BLaER1 treated with 17β-estradiol and CSF1 and Interleukin-3, amounts not matched to agents 10 nM and 100 nM (cell line): ENCODE measurements at regions not wholly inside any gene's neighbourhood (a gene's known extent, or its start where the extent isn't known, plus 50 kb on each side); places are given as distances from the start of the nearest gene placed in this dataset.

Experiments
- H3K27ac ChIP-seq, 11 experiments: shearing (Covaris generic); formaldehyde crosslinking; 2 replicates each; pipeline ENCODE4 v1.8.1; 2022
- H3K27me3 ChIP-seq, 11 experiments: shearing (Covaris generic); formaldehyde crosslinking; 2 replicates each; pipeline ENCODE4 v1.8.1; 2022
- H3K36me3 ChIP-seq, 11 experiments: shearing (Covaris generic); formaldehyde crosslinking; 2 replicates each; pipeline ENCODE4 v1.8.1; 2022
- H3K4me1 ChIP-seq, 10 experiments: shearing (Covaris generic); formaldehyde crosslinking; 2 replicates each; pipeline ENCODE4 v1.8.1; 2022
- H3K4me2 ChIP-seq, 11 experiments: shearing (Covaris generic); formaldehyde crosslinking; 2 replicates each; pipeline ENCODE4 v1.8.1; 2022
- H3K4me3 ChIP-seq, 10 experiments: shearing (Covaris generic); formaldehyde crosslinking; 2 replicates each; pipeline ENCODE4 v1.8.1; 2022
- H3K9ac ChIP-seq, 11 experiments: shearing (Covaris generic); formaldehyde crosslinking; 2 replicates each; pipeline ENCODE4 v1.8.1; 2022
- H3K9me3 ChIP-seq, 11 experiments: shearing (Covaris generic); formaldehyde crosslinking; replicated peaks in 1 of 11; 2 replicates each; pipeline ENCODE4 v1.8.1; 2022
- H4K20me1 ChIP-seq, 11 experiments: shearing (Covaris generic); formaldehyde crosslinking; 2 replicates each; pipeline ENCODE4 v1.8.1; 2022
- Cebpa-rat ChIP-seq, 11 experiments: shearing (Covaris generic); IDR thresholded peaks; 2 replicates each; pipeline ENCODE4 v1.8.1; 2022

DNA sequence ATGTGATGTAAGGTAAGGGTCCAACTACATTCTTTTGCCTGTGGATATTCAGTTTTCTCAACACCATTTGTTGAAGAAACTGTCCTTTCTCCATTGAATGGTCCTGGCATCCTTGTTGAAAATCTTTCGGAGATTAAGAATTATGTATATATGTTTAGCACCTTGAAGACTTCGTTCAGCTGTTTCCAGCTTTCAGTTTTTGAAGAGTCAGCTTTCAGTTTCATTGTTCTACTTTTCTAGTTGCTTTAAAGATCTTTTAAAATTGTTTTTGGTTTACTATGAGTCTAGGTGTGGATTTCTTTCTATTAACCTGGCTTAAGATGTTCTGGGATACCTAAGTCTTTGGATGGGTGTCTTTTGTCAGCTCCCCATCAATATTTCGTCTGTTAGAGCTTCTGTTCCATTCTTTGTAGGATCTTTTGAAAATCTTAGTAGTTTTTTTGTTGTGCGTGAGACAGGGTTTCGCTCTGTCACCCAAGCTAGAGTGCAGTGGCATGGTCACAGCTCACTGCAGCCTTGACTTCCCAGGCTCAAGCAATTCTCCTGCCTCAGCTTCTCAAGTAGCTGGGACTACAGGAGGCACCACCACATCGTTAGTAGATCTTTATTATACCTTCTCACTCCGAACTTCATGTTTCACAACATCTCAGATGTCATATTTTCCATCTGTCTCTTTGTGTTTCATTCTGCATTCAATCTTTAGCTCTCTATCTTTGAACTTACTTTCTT lies 353.5 kb upstream of the B3GALT2 start:
- Histone ChIP-seq H3K4me2 (peak overlapping the region; percentile 27 to 64 (median 43); a peak in 21 of 22 replicates), H3K9me3 (no peaks in the 10 kb centered on the region), H3K27me3 (no peaks in the 10 kb centered on the region), H3K4me1 (peaks cover 15 to 27% (median 22%) of the 10 kb centered on the region in 10 experiments; a peak in 19 of 20 replicates), H3K9ac (peak overlapping the region in 8 of 11 experiments; percentile 3 to 55 (median 41); a peak in 7 of 22 replicates), H3K4me3 (peak overlapping the region in 1 of 10 experiments; percentile 25; a peak in 1 of 20 replicates), H3K36me3 (no peaks in the 10 kb centered on the region), H4K20me1 (no peaks in the 10 kb centered on the region), H3K27ac (peak overlapping the region in 7 of 11 experiments; percentile 20 to 57 (median 44); a peak in 10 of 22 replicates)
- no peak for TF ChIP-seq Cebpa-rat (IDR thresholded peaks at IDR 0.05)

DNA sequence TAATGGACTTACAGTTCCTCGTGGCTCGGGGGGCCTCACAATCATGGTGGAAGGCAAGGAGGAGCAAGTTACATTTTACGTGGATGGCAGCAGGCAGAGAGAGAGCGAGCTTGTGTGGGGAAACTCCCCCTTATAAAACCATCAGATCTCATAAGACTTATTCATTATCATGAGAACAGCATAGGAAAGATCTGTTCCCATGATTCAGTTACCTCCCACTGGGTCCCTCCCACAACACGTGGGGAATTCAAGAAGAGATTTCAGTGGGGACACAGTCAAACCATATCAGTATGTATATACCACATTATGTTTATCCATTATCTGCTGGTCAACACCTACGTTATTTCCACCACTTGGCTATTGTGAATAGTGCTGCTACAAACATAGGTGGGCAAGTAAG lies 352.3 kb upstream of the B3GALT2 start:
- Histone ChIP-seq H3K27me3 (no peaks in the 10 kb centered on the region), H4K20me1 (no peaks in the 10 kb centered on the region), H3K36me3 (no peaks in the 10 kb centered on the region), H3K9me3 (no peaks in the 10 kb centered on the region), H3K27ac (no peak overlapping the region), H3K4me2 (no peak overlapping the region), H3K4me3 (no peak overlapping the region), H3K4me1 (peaks cover 15 to 27% (median 23%) of the 10 kb centered on the region in 10 experiments; a peak in 19 of 20 replicates), H3K9ac (no peak overlapping the region)
- TF ChIP-seq Cebpa-rat (IDR thresholded peaks at IDR 0.05) = no peak

DNA sequence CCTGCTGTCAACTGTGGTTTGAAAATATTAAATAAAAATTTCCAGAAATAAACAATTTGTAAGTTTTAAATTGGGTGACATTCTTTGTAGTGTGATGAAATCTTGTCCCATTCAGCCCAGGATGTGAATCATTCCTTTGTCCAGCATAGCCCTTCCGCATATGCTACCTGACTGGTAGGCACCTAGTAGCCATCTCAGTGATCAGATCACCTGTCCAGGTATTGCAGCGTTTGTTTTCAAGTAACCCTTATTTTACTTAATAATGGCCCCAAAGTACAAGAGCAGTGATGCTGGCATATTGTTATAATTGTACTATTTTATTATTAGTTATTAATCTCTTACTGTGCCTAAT lies 351.6 kb upstream of the B3GALT2 start:
- no peaks in the 10 kb centered on the region for H3K9me3 ChIP-seq
- no peaks in the 10 kb centered on the region for H3K36me3 ChIP-seq
- no peaks in the 10 kb centered on the region for H3K27me3 ChIP-seq
- peaks cover 15 to 27% (median 23%) of the 10 kb centered on the region in 10 experiments; a peak in 19 of 20 replicates for H3K4me1 ChIP-seq
- no peak overlapping the region for H3K9ac ChIP-seq
- H3K4me2 ChIP-seq = peak overlapping the region in 10 of 11 experiments; percentile 8 to 70 (median 50); a peak in 18 of 22 replicates
- no peak for TF ChIP-seq Cebpa-rat (IDR thresholded peaks at IDR 0.05)
- no peaks in the 10 kb centered on the region for H4K20me1 ChIP-seq
- peak overlapping the region in 2 of 11 experiments; percentile 27 to 33; a peak in 2 of 22 replicates for H3K27ac ChIP-seq
- H3K4me3 ChIP-seq = no peak overlapping the region

DNA sequence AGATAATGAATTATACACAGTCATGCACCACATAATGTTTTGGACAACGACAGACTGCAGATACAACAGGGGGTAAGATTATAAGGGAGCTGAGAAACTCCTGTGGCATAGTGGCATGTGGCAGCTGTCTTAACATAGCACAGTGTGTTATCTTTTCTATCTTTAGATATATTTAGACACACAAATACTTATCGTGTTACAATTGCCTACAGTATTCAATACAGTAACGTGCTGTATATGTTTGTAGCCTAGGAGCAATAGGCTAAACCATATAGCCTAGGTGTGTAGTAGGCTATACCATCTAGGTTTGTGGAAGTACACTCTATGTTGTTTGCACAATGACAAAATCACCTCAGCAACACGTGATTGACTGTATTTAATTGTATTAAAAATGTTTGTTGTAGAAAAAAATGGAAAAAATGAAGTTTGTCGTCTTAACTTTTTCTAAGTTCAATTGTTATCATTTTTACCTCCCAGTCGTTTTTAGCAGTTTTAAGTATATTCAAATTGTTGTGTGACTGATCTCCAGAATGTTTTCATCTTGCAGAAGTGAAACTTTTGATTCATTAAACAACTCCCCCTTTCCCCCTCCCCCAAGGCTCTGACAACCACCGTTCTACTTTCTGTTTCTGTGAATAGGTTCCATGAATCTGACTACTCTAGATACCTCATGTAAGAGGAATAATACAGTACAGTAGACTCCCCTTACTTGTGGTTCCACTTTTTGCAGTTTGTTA lies 351.0 kb upstream of the B3GALT2 start:
- Histone ChIP-seq H4K20me1 (no peaks in the 10 kb centered on the region), H3K4me3 (no peak overlapping the region)
- no peak for TF ChIP-seq Cebpa-rat (IDR thresholded peaks at IDR 0.05)

DNA sequence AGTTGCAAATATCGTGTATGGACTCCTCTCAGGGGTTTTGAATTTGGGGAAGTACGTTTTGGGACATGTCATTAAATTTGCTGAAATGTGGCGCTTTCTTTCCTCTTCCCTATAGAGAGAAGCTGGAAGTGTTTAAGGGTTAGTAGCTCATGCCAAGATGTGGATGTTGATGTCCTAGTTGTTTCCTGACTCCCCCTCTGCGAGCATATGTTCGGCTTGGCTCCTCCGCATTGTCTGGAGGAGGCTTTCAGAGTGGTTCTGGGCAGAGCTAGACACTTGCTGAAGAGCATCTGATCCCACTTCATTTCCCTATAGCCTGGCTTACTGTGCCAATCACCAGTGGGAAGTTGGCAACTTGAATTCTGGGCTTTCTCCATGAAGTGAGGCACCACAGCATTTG lies 347.4 kb upstream of the B3GALT2 start:
- no peak overlapping the region for H3K27ac ChIP-seq
- H3K9ac ChIP-seq = no peak overlapping the region
- peaks cover 8 to 19% (median 12%) of the 10 kb centered on the region in 10 experiments; a peak in 18 of 20 replicates for H3K4me1 ChIP-seq
- no peak overlapping the region for H3K4me2 ChIP-seq
- no peak overlapping the region for H3K4me3 ChIP-seq
- H3K36me3 ChIP-seq = no peaks in the 10 kb centered on the region
- H3K27me3 ChIP-seq = no peaks in the 10 kb centered on the region
- no peaks in the 10 kb centered on the region for H3K9me3 ChIP-seq
- no peaks in the 10 kb centered on the region for H4K20me1 ChIP-seq
- TF ChIP-seq Cebpa-rat (IDR thresholded peaks at IDR 0.05) = no peak

More for the DNA sequence above, 351.0 kb upstream of the B3GALT2 start:
- Histone ChIP-seq H3K9me3 (no peaks in the 10 kb centered on the region), H3K36me3 (no peaks in the 10 kb centered on the region), H3K4me2 (peak overlapping the region in 10 of 11 experiments; percentile 8 to 70 (median 50); a peak in 18 of 22 replicates), H3K9ac (no peak overlapping the region), H3K4me1 (peaks cover 15 to 27% (median 23%) of the 10 kb centered on the region in 10 experiments; a peak in 19 of 20 replicates), H3K27me3 (no peaks in the 10 kb centered on the region), H3K27ac (peak overlapping the region in 2 of 11 experiments; percentile 27 to 33; a peak in 2 of 22 replicates)

DNA sequence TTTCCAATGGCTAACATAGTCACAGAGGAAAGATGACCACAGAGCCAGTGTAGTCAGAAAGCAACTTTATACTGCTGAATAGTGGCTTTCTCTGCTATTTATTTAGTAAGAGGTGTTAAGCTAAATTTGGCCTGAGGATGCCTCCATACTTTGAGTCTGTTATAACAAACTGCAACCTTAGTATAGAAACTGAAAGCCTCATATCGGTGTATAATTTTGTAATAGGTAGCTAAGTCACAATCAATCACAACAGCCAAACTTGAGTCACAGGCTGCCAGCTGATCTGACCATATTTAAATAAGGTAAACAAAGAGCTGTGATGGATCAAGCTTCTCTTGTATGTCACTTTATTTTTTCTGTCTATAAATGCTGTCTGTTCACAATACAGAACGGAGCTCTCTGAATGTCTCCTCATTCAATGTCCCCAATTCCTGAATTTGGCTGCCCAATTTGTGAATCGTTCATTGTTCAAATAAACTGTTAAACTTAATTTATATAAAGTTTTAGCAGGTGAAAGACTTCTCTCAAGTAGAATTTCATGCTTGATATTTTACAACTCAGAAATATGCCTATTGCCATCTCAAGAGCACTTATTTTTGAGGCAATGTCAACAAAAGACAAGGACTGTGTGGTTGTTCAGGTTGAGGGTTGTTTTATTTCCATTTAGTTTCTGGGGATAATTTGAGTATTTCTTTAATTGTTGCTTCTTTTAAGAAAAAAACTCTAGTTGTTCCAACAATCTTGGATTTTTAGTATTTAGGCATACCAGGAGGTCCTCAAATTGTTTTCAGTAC lies 339.7 kb upstream of the B3GALT2 start:
- no peak overlapping the region for H3K9ac ChIP-seq
- H3K27ac ChIP-seq = no peak overlapping the region
- no peak overlapping the region for H3K4me3 ChIP-seq
- H3K36me3 ChIP-seq = no peaks in the 10 kb centered on the region
- H4K20me1 ChIP-seq = no peaks in the 10 kb centered on the region
- H3K27me3 ChIP-seq = no peaks in the 10 kb centered on the region
- no peak for TF ChIP-seq Cebpa-rat (IDR thresholded peaks at IDR 0.05)
- no peak overlapping the region for H3K4me2 ChIP-seq
- H3K9me3 ChIP-seq = no peaks in the 10 kb centered on the region
- H3K4me1 ChIP-seq = no peaks in the 10 kb centered on the region

DNA sequence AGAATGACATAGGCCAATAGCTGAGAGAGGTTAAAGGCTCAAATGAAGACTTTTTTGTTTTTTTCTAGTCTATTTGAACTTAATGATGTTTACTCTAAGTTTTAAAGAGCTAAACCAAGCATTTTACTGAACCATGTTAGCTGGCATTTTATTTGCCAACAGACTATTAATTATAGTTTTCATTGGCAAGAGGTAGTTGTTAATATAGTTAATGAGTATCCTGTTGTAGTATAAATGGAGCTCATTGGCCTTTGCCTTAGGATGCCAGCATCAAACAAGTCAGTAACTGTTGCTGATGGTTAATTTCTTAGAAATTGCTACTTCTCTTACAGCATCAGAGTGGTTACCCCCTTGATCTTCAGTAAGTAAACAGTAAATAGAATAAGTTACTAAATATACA lies 339.0 kb upstream of the B3GALT2 start:
- no peaks in the 10 kb centered on the region for H3K27me3 ChIP-seq
- H3K9ac ChIP-seq = no peak overlapping the region
- no peaks in the 10 kb centered on the region for H4K20me1 ChIP-seq
- no peaks in the 10 kb centered on the region for H3K9me3 ChIP-seq
- H3K27ac ChIP-seq = no peak overlapping the region
- no peak overlapping the region for H3K4me3 ChIP-seq
- no peak for TF ChIP-seq Cebpa-rat (IDR thresholded peaks at IDR 0.05)
- no peaks in the 10 kb centered on the region for H3K36me3 ChIP-seq
- H3K4me1 ChIP-seq = no peaks in the 10 kb centered on the region
- no peak overlapping the region for H3K4me2 ChIP-seq

DNA sequence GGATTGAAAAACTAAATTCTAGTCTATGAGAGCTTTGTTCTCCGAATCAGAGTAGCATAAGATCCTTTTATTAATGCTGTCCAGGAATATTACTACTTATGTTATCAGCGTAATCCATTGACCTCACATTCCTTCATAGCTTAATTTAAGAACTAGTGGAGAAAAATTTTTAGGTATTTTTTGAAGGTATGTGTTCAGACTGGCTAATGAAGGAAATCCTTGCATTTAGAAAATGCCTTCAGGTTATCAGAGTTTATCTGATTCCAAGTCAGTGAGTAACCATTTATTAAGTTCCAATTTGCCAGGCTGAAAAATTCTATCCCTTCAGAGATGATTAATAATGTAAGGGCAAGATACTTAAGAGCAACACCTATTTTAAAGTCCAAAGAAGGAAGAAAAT lies 338.2 kb upstream of the B3GALT2 start:
- H3K36me3 ChIP-seq = no peaks in the 10 kb centered on the region
- TF ChIP-seq Cebpa-rat (IDR thresholded peaks at IDR 0.05) = no peak
- no peak overlapping the region for H3K9ac ChIP-seq
- no peaks in the 10 kb centered on the region for H4K20me1 ChIP-seq
- H3K4me1 ChIP-seq = no peaks in the 10 kb centered on the region
- H3K4me3 ChIP-seq = no peak overlapping the region
- H3K27me3 ChIP-seq = no peaks in the 10 kb centered on the region
- H3K4me2 ChIP-seq = no peak overlapping the region
- H3K9me3 ChIP-seq = no peaks in the 10 kb centered on the region
- no peak overlapping the region for H3K27ac ChIP-seq

DNA sequence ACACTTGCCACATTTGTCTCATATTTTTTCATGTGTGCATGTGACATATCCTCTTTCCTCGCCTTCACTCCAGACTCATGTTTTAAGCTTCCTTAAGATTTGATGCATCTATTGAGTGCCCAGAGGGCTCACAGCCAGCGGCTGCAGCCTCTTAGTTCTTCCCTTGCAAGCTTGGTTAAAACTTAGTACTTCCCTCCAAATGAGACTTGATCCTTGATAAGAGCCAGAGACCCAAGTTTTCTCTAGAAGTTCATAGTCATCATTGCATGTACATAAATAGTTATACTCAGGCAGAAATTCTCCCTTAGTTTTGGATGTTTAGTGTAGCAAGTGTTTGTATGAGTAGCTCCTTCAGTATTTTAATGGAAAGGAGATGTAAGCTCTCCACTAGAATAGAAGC lies 337.6 kb upstream of the B3GALT2 start:
- no peak for TF ChIP-seq Cebpa-rat (IDR thresholded peaks at IDR 0.05)

More for the DNA sequence above, 337.6 kb upstream of the B3GALT2 start:
- Histone ChIP-seq H3K4me3 (no peak overlapping the region), H4K20me1 (no peaks in the 10 kb centered on the region), H3K4me1 (no peaks in the 10 kb centered on the region), H3K9me3 (no peaks in the 10 kb centered on the region), H3K36me3 (no peaks in the 10 kb centered on the region), H3K9ac (no peak overlapping the region), H3K27me3 (no peaks in the 10 kb centered on the region), H3K4me2 (no peak overlapping the region), H3K27ac (no peak overlapping the region)
